DMS53 (cell line): ENCODE measurements at regions not wholly inside any gene's neighbourhood (a gene's known extent, or its start where the extent isn't known, plus 50 kb on each side); places are given as distances from the start of the nearest gene placed in this dataset.
A peak's percentile ranks its signal among the peaks of the same experiment; 100 is the strongest.

Experiments
- DNase-seq: peaks from one replicate; lab custom pipeline; 2025; lab: John Stamatoyannopoulos, UW

DNA sequence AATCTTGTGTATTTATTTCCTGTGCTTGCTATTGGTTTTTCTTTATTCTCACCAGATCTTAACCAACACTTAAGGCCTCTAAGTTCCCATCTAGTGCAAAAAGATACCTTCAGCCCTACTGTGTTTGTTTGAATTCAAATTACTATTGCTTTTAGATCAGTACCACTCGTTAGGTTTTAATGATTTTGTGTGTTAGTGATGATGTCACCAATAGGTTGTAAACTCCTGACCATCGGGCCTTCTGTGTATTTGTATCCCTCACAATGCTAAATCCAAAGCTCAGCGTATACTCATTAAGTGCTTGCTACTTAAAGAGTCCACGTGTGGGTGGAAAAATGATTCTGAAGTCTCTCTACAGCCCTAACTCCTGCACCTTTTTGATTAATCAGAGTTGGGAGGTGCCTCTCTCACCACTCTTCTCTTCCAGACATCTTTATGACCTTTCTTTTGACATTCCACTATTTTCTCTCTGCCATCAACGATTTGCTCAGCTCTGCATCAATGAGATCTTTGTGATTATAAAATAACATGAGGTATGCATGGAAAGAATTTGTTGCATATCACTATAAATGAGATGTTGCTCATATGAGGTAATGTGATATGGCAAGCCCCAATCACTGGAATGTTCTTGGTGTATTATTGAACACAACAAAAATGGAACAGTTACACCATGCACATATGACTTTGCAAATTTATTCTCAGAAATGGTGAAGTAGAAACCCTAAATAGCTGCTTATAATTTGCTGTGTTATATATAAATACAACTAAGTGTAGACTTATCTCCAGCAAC, 55.1 kb upstream of the LAMA2 start:
- DNase-seq: no peak

GRCh38 chr6:128826606-128827005, 56.3 kb upstream of the LAMA2 start:
- DNase-seq: no peak

- peak; percentile 21 for DNase-seq
These were observed 60.7 kb upstream of the LAMA2 start for GRCh38 chr6:128822271-128822670.

DNA sequence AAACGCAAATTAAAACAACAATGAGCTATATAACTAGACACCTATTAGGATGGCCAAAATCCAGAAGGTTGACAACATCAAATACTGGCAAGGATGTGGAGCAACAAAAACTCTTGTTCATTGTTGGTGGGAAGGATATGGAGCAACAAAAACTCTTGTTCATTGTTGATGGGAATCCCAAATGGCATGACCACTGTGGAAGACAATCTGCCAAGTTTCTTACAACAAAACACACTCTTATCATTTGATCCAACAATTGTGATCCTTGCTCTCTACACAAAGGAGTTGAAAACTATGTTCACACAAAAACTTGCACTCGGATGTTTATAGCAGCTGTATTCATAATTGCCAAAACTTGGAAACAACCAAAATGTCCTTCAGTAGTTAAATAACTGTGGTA, 61.8 kb upstream of the LAMA2 start:
- no peak for DNase-seq

DNA sequence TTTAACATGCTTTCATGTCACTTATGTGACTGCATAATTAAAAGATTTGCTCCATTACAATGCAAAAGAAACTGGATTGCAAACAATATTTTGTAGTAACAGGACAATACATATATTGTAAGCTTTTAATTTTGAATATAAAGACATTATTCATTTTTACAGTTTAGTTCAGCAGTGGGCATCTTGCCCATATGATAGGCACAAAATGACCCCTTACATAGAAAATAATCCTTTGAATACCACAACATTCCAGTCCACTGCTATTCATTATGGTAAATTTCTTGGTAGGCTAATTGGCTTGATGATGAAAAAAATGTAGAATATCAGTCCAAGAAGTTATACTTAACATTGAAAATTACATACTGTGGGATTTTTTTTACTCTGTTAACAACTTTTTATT, 74.1 kb upstream of the LAMA2 start:
- no peak for DNase-seq

- peak; percentile 46 for DNase-seq
These were observed 75.4 kb upstream of the LAMA2 start for GRCh38 chr6:128807577-128807976.

DNA sequence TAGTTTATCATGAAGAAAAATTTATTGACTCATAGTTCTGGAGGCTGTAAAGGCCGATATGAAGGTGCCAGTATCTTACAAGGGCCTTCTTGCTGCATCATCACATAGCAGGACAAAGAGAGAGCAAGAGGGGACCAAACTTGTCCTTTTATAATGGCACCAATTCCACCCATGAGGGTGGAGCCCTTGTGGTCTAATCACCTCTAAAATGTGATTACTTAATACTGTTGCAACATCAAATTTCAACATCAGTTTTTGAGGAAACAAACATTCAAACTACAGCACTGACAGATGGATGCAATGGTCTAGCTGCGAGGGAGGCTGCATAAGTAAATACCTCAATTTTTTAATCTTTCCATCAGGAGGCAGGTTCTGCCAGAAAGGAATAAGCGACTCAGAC, 76.7 kb upstream of the LAMA2 start:
- DNase-seq: no peak

DNA sequence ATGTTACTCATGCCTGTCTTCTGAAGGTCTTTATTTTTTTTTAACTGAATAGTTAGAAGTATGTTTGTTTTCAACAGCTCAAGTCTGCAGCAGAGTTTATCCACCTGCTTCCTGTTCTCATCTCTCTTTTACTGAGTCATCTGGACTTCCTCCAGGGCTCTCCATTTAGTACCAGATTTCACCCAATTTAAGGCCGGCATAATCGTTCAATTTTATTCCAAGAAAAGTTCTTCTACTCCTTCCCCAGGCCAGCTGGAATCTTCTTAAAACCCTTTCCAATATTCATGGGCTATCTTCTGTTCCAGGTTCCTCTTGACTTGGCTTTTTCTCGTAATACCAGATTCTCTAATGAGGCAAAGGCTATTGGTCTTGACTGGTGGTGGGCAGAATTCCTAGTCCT, 79.0 kb upstream of the LAMA2 start:
- peak; percentile 67 for DNase-seq

DNA sequence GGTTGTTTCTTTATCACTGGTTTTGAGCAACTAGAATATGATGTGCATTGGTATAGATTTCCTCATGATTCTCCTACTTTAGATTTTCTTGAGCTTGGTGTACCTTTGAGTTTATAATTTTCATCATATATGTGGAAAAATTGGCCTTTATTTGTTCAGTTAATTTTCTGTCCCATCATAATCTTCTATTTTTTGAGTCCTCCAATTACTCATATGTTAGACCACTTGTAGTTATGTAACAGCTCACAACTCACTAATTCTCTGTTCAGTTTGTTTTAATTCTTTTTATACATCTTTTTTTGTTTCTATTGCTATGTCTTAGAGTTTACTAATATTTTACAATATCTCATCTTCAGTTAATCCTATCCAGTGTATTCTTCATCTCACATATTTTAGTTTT, 81.3 kb upstream of the LAMA2 start:
- DNase-seq: no peak

DNA sequence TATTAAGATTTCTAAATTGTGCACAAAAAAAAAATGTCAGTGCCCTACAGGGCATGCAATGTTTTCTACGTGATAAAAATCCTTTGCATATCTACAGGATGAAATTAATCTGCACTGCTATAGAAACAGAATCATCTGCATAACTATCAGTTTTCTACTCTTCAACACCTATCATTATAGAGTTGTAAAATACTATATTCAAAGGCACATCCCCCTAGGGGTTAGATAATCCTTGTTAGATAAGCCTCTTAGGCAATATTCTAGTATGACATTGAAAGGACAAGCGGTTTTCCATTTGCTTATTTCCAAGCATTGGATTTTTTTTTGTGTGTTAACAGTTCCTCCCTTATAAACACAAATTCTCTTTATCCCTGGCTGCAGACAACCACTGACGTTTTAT, 98.7 kb upstream of the LAMA2 start:
- DNase-seq: no peak

DNA sequence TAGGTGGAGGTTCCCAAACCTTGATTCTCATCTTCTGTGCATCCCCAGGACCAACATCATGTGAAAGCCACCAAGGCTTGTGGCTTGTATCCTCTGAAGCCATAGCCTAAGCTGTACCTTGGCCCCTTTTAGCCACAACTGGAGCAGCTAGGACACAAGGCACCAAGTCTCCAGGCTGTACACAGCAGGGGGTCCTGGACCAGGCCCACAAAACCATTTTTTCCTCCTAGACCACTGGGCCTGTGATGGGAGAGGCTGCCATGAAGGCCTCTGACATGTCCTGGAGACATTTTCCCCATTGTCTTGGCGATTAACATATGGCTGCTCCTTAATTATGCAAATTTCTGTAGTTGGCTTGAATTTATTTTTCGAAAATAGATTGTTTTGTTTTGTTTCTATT, 114.8 kb upstream of the LAMA2 start:
- no peak for DNase-seq

DNA sequence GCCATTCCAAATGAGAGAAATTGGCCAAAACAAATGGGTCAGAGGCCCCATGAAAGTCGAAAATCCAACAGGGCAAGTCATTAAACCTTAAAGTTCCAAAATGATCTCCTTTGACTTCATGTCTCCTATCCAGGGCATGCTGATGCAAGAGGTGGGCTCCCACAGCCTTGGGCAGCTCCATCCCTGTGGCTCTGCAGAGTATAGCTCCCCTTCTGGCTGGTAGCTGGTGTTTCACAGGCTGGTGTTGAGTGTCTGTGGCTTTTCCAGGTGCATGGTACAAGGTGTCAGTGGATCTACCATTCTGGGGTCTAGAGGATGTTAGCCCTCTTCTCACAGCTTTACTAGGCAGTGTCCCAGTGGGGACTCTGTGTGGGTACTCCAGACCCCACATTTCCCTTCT, 115.2 kb upstream of the LAMA2 start:
- no peak for DNase-seq

DNA sequence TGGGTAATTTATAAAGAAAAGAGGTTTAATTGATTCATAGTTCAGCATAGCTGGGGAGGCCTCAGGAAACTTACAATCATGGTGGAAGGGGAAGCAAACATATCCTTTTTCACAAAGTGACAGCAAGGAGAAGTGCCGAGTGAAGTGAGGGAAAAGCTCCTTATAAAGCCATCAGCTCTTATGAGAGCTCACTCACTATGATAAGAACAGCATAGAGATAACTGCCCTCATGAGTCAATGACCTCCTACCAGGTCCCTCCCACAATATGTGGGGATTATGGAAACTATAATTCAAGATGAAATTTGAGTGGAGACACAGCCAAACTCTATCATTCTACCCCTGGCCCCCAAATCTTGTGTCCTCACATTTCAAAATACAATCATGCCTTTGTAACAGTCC, 115.8 kb upstream of the LAMA2 start:
- no peak for DNase-seq

DNA sequence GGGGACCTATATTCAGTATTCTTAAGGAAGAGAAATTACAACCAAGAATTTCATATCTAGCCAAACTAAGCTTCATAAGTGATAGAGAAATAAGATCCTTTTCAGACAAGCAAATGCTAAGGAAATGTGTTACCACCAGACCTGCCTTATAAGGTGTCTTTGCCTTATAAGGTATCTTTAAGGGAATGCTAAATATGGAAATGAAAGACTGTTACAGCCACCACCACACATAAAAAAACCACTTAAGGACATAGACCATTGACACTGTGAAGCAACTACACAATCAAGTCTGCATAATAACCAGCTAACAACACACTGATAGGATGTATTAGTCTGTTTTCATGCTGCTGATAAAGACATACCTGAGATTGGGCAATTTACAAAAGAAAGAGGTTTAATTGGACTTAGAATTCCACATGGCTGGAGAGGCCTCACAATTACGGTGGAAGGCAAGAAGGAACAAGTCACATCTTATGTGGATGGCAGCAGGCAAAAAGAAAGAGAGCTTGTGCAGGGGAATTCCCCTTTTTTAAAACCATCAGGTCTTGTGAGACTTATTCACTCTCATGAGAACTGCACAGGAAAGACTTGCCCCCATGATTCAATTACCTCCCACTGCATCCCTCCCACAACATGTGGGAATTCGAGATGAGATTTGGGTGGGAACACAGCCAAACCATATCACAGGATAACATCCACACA, 119.2 kb upstream of the LAMA2 start:
- DNase-seq: no peak

DNA sequence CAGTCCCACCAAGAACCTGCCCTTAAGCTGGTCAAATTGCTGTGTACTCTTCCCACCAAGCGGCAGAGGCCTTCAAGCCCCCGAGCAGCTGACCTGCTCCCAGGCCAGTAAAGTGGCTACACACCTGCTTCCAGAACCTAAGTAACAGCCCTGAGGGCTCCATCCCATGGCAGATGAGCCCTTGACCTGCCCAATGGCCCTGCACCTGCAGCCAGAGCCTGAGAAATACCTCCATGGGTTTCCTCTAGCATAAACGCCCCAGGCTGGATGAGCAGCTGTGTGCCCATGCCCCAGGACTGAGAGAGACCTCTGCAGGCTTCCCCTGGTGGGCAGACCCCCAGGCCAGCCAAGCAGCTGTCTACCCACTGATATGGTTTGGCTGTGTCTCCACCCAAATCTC, 123.0 kb upstream of the LAMA2 start:
- no peak for DNase-seq

GRCh38 chr6:128759447-128759846, 123.5 kb upstream of the LAMA2 start:
- no peak for DNase-seq

DNA sequence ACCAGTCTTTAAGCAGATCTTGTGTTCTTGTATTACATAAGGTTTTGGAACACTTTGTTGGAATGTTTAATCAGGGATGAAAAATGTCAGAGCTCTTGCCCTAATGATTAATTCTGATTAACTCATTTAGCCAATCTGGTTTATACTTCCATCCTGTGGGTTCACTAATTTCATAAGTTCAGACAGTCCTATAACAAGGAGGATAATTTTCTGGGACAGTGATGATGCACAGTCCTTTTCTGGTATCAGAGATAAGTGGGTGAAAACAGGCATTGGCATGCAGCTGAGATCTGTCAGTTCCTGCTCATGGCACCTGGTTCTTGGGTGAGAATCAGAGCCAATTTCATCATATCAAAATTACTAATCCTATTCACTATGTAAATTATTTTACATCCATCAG, 125.0 kb upstream of the LAMA2 start:
- no peak for DNase-seq

GRCh38 chr6:128754658-128755256, 128.2 kb upstream of the LAMA2 start:
- no peak for DNase-seq

- DNase-seq: no peak
These were observed 138.8 kb upstream of the LAMA2 start for GRCh38 chr6:128743974-128744765.

- DNase-seq: no peak
These were observed 140.0 kb upstream of the LAMA2 start for GRCh38 chr6:128742900-128743299.

DNA sequence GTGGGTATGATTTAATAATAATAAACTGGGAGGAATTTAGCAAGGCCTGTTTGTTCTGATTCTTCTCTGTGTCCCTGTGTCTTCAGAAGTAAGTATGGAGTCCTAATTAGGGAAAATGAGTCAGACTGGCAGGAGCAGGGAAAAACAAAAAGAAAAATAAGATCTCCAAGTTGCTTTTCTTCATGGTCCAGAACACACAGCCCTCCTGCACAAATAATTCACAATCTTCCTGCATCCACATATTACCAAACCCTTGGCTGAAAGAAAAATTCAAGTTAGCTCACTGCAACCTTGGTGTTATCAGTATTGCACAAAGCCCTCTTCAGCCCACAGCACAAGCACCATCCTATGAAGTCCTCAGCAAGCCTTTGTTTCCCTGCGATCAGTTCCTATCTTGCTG, 142.0 kb upstream of the LAMA2 start:
- DNase-seq: no peak

- peak; percentile 63 for DNase-seq
These were observed 143.8 kb upstream of the LAMA2 start for GRCh38 chr6:128739112-128739511.

DNA sequence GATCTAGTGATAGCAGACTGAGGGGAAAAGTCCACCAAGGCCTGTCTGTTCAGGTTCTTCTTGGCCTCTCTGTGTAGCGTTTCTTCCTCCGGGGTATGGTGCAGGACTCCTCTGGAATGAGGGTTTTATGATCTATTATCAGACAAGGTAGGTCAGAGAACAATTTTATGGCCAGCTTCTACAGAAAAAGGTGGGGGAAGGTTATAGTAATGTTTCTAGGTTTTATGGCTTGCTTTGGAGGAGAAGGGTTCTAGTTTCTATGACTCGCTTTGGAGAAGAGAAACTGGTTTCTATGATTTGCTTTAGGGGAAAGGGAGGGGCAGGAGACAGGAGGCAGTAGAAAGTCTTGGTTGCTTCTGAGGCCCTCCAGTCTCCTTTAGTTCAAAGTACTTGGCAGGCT, 144.8 kb upstream of the LAMA2 start:
- DNase-seq: peak; percentile 7
